ENCODE measurements at regions not wholly inside any gene's neighbourhood (a gene's known extent, or its start where the extent isn't known, plus 50 kb on each side); places are given as distances from the start of the nearest gene placed in this dataset.
A peak's percentile ranks its signal among the peaks of the same experiment; 100 is the strongest.

- DNase-seq, result peak; percentile 1
These were observed 500.3 kb upstream of the C1orf87 start for GRCh38 chr1:60573726-60574409.

DNA sequence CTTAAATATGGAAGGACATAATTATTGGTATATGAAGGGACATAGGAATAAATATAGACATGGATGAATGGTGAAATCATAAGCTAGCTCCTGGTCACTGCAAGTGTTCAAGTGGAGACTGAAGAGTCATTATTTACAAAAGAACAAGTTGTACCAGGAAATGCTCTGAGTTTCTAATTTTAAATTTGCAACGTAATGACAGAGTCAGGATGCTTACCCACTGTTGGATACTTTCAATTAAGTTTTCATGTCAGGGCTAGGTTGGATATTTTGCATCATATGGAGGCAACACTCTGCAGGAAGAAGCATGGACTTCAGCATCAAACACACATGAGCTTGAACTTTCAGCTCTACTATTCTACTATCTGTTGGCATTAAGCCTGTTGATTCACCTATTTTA lies 499.6 kb upstream of the C1orf87 start:
- peak; percentile 33 for DNase-seq

DNA sequence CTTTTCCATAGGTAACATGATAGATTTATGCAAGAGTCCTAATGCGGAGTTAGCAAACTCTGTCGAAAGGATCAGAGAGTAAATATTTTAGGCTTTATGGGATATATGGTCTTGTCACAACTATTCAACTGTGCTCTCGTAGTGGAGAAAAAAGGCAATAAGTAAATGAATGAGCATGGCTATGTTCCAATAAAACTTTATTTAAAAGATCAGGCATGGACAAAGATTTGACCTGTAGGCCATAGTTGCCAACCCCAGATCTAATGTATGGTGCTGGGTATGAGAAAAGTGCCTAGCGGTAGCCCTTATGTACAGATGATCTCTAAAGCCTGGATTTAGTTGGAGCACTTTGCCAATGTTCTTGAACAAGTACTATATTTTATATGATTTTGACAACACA lies 498.8 kb upstream of the C1orf87 start:
- no peak for DNase-seq

DNA sequence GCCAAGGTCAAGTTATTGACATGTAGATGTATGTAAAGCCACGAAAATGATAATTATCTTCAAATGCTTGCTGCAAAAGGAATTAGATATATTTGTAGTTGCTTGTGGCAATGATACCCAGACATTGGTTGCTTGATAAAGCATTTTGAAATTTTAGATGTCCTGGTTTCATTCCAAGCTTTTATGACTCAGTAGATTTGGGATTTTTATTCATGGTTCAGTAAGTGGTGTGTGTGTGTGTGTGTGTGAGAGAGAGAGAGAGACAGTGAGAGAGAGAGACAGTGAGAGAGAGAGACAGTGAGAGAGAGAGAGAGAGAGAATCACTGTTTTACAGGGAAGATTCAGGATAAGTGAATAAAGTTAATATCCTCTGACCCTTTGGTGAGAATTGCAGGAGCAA lies 498.2 kb upstream of the C1orf87 start:
- DNase-seq, result no peak

DNA sequence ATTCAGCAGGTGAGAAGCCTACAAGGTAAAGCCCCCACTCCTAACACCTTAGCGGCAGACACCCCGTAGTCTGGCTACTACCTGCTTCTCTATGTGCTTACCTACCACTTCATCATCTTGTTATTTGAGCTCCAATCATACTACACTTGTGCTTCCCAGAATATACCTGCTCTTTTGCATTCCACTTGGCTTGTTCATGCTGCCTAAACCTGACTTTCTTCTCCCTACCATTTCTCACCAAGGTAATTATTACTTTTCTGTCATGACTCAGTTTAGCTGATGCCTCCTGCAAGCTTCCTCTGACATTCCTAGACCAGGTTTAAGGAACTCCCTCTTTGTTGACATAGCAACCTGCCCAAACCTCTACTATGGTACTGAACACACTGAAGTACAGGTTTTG lies 495.6 kb upstream of the C1orf87 start:
- DNase-seq, result no peak

DNA sequence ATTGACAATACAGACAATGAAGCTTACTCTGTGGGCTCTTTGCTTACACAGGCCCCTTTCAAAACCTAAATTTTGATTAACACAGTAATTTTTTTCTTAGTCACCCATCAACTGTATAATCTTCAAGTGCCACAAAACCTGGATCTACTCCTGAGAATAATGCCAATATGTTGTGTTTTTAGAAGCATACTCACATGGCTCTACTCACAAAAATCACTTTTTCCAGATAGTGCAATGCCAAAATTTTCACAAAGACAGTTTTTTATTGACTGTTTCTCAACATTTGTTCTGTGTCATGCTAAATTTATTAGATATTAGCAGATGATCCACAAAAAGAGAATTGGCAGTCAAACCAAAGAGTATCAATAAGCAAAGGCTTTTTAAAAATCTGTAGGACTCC lies 493.7 kb upstream of the C1orf87 start:
- DNase-seq, result no peak

GRCh38 chr1:60564916-60565750 lies 491.6 kb upstream of the C1orf87 start:
- DNase-seq, result no peak

GRCh38 chr1:60563777-60564535 lies 490.4 kb upstream of the C1orf87 start:
- DNase-seq, result no peak

GRCh38 chr1:60562740-60563139 lies 489.2 kb upstream of the C1orf87 start:
- no peak for DNase-seq

DNA sequence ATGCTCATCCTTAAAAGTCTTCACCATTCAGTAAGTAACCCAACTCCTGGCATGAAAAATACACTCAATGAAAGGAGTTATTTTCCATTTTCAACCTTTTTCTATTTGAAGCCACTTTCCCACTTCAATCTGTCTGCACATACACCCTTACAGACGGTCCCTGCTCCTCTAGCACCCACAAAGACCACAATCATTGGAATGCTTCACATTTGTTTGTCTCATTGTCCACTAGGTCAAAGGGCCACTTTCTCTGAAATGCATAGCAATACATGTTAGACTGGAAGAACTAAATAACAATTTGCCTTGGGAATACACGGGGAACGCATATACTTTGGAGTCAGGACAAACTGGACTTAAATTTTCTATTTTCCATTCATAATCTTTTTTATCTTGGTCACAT lies 487.1 kb upstream of the C1orf87 start:
- no peak for DNase-seq

DNA sequence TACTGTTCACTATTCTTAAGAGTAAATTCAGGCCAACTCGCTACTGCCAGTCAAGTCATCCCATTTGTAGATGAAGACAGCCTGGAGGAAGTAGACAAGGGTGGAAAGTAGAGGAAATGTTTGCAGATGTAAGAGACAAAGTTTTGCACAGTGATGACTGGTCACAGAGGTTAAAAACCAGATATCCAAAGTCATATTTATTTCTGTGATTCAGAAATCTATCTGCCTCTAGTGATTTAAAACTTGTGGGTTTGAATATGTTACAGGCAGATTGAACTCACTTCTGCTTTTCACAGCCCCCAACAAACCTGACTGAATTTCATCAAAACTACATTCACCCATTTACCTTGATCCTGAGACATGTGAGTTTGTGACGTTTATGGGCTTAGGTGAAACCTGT lies 484.7 kb upstream of the C1orf87 start:
- no peak for DNase-seq

DNA sequence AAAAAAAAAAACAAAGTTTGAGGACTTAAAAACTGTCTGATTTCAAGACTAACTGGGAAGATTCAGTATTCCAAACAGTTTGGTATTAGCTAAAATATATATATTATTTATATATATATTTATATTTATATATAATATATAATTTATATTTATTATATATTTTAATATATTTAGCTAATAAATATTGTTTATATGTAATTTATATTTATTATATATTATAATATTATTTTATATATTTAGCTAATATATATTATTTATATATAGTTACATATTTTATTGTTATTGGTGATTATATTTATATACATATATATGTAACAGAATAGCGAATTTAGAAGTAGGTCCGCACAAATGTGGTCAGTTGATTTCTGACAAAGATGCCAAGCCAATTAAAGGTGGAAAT lies 480.2 kb upstream of the C1orf87 start:
- no peak for DNase-seq

DNA sequence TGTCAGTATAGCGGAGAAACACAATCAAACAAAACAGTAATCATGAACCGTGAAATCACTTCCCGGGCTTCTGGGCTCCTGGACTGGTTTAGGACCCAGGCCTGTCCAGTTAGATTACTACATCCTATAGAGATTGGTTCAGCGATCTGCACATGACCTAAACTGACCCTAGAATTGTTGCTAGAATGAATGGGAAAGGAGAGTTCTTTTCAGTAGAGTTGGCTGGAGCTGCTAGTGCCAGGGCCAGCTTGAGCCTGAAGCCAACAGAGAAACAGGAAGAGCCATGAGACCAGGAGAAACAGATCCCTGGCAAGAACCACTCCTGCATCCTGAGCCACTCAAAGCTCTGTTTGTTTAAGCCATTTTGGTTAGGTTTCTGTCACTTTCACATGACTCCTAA lies 474.3 kb upstream of the C1orf87 start:
- DNase-seq, result peak; percentile 8

DNA sequence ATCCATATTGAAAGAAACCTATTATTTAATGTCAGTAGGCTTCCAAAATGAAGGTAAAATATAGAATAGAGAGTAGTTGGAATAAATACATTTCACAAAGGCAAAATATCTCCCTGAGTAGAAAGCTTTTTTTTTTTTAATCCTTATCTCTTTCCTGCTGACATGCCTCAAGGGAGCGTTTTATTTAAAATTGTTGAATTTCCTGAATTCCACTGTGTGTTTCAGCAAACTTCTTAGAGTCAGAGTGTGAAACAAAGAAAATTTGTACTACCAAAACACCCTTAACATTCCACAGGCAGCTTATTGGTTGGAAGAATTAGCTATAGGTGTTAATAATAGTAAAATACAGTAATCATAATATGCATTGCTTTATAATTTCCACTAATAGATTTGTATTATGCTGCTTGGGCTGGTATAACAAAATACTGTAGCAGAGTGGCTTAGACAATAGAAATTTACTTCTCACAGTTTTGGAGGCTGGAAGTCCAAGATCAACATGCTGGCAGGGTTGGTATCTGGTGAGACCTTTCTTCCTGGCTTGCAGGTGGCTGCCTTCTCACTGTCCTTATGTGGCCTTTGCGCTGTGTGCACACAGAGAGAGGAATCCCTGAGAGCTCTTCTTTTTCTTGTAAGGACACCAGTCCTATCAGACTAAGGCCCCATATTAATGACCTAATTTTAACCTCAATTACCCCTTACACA lies 468.4 kb upstream of the C1orf87 start:
- DNase-seq, result no peak

GRCh38 chr1:60540141-60540540 lies 466.6 kb upstream of the C1orf87 start:
- DNase-seq, result no peak

DNA sequence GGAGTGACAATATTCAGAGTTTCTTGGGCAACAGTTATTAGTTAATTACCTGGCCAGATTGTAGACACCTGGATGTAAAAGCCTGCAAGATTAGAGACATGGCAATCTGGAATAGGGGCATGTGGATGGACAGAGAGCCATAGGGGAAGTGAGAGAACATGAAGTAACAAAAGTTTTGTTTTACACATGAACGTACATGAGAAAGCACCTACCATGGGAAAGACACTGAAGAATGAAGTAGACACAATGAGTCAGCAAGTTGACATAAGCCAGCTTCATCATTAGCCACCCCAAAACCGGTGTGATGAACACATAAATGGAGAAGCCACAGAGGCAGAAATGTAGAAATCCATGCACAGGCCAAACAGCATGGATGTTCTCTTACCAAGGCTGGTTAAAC lies 462.1 kb upstream of the C1orf87 start:
- no peak for DNase-seq

DNA sequence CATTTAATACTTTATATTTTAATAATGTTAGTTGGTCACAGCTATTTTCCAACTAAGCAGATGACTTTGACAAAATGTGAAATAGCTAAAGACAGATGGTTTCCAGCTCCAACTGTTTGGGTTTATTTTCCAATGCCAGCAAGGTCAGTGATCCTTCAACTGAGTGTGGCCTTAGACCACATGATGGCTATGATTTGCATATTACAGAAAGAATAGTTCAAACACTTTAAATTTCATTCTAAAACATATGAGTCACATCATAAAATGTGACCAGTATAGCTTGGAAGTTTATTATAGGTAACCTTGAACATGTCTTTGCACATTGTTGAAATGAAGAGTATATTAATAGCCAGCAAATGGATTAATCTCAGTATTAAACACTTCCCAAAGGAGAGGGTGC lies 454.0 kb upstream of the C1orf87 start:
- DNase-seq, result no peak

GRCh38 chr1:60516996-60517395 lies 443.4 kb upstream of the C1orf87 start:
- no peak for DNase-seq

DNA sequence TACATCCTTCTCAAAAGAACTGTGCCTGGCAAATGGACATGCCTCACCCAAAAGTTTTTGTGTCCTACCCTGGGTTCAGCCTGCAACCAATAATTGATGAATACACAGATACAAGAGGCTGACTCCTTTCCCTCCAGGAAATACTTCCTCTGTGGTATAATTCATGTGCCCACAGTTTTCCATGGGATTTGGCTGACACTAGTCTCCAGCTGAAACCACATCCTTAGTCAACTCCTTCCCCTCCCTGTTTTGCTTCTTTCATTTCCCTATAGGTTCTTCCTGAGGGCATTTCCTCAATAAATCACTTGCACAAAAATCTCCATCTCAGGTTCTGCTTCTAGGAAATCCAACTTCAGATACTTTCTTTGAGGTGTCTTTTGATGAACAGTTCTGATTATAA lies 436.6 kb upstream of the C1orf87 start:
- no peak for DNase-seq

- DNase-seq, result no peak
These were observed 430.8 kb upstream of the C1orf87 start for GRCh38 chr1:60504206-60504840.

DNA sequence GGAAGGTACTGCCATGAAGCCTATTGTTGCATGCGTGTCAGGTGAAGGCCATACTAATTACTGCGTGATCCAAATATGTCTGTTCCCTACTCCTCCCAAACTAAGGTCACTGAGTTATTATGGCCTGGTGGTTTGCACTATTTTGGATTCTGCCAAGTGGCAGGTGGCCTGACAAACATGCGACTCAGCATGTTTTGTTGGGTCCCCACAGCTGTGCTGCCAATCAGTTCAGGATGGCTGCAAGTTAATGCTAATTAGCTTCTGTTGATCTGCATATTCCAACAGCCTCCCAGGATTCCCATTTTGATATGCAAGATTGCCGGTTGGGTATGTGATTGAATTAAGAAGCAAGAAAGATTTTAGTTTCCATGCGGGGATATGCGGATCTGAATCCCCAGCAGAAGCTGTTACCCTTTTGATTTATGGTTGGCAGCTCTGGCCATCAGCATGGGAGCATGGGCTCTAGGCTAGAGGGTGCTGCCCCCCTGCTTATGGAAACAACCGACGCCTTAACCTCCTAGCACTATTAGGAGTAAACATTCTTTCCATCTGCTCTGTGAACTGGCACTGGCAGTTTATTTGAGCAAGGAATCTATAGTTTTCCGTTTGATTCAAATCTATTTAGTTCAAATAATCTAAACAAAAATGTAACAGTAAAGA lies 429.8 kb upstream of the C1orf87 start:
- DNase-seq, result no peak

GRCh38 chr1:60502506-60502905 lies 428.9 kb upstream of the C1orf87 start:
- DNase-seq, result no peak
